ENCODE measurements at regions not wholly inside any gene's neighbourhood (a gene's known extent, or its start where the extent isn't known, plus 50 kb on each side); places are given as distances from the start of the nearest gene placed in this dataset.

- no peaks in the 10 kb centered on the region for H3K9me3 ChIP-seq (ENCODE audit: control insufficient read depth, insufficient read depth, low read depth, low read length)
- no peak overlapping the region for H3K4me3 ChIP-seq (replicated peaks in 1 of 4; ENCODE audit: control extremely low read depth in 1 of 4, insufficient read depth in 1 of 4, low read depth in 3 of 4, low read length in 4 of 4)
- peaks cover 6% of the 10 kb centered on the region for H3K27me3 ChIP-seq (ENCODE audit: control insufficient read depth, insufficient read depth, low read length)
- no peaks in the 10 kb centered on the region for H3K79me2 ChIP-seq (ENCODE audit: control insufficient read depth, insufficient read depth, low read length)
- H3K9ac ChIP-seq (ENCODE audit: insufficient read depth, low read length): no peak overlapping the region
- H3K36me3 ChIP-seq (ENCODE audit: control insufficient read depth, insufficient read depth, low read length): no peaks in the 10 kb centered on the region
- H3K4me1 ChIP-seq (ENCODE audit: control insufficient read depth, extremely low read depth, insufficient read depth, low read length): no peaks in the 10 kb centered on the region
- DNase-seq (ENCODE audit: low read depth in 2 of 2): no peak
- no peak overlapping the region for H3K4me2 ChIP-seq (ENCODE audit: extremely low read depth, insufficient read depth, low read length)
- TF ChIP-seq EZH2 (IDR thresholded peaks at IDR 0.05; ENCODE audit: low read length, missing control alignments): no peak
- TF ChIP-seq, protein P1, sequence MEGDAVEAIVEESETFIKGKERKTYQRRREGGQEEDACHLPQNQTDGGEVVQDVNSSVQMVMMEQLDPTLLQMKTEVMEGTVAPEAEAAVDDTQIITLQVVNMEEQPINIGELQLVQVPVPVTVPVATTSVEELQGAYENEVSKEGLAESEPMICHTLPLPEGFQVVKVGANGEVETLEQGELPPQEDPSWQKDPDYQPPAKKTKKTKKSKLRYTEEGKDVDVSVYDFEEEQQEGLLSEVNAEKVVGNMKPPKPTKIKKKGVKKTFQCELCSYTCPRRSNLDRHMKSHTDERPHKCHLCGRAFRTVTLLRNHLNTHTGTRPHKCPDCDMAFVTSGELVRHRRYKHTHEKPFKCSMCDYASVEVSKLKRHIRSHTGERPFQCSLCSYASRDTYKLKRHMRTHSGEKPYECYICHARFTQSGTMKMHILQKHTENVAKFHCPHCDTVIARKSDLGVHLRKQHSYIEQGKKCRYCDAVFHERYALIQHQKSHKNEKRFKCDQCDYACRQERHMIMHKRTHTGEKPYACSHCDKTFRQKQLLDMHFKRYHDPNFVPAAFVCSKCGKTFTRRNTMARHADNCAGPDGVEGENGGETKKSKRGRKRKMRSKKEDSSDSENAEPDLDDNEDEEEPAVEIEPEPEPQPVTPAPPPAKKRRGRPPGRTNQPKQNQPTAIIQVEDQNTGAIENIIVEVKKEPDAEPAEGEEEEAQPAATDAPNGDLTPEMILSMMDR (conservative IDR thresholded peaks at IDR 0.05 in 1 of 2, IDR thresholded peaks at IDR 0.05 in 1 of 2; ENCODE audit: low read depth in 1 of 2, low read length in 2 of 2): no peak
- H4K20me1 ChIP-seq (ENCODE audit: control insufficient read depth, extremely low read depth, insufficient read depth, low read length): no peaks in the 10 kb centered on the region
- no peak overlapping the region for H2AFZ ChIP-seq (ENCODE audit: low read length)
- H3K27ac ChIP-seq (ENCODE audit: insufficient read depth, low read length): no peak overlapping the region
Observed at GRCh38 chr4:82047731-82048130, 326.1 kb downstream of the HNRNPD start.

DNA sequence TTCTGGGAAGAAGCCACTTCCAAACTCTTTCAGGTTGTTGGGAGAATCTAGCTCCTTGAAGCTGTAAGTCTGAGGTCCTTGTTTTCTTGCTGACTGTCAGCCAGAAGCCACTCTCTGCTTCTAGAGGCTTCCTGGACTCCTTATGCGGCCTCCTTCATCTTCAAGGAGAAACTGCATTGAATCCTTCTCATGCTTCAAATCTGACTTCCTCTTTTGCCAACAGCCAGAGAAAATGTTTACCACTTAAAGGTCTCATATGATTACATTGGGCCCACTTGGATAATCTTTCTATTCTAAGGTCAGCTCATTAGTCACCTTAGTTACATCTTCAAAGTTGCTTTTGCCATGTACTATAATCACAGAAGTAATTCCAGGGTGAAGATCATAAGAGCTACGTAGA lies 327.0 kb downstream of the HNRNPD start:
- Histone ChIP-seq H3K4me3 (replicated peaks in 1 of 4; ENCODE audit: control extremely low read depth in 1 of 4, insufficient read depth in 1 of 4, low read depth in 3 of 4, low read length in 4 of 4) (no peak overlapping the region), H3K27ac (ENCODE audit: insufficient read depth, low read length) (no peak overlapping the region), H2AFZ (ENCODE audit: low read length) (no peak overlapping the region), H4K20me1 (ENCODE audit: control insufficient read depth, extremely low read depth, insufficient read depth, low read length) (no peaks in the 10 kb centered on the region), H3K4me2 (ENCODE audit: extremely low read depth, insufficient read depth, low read length) (no peak overlapping the region), H3K9me3 (ENCODE audit: control insufficient read depth, insufficient read depth, low read depth, low read length) (no peaks in the 10 kb centered on the region), H3K9ac (ENCODE audit: insufficient read depth, low read length) (no peak overlapping the region), H3K4me1 (ENCODE audit: control insufficient read depth, extremely low read depth, insufficient read depth, low read length) (no peaks in the 10 kb centered on the region), H3K79me2 (ENCODE audit: control insufficient read depth, insufficient read depth, low read length) (no peaks in the 10 kb centered on the region), H3K36me3 (ENCODE audit: control insufficient read depth, insufficient read depth, low read length) (no peaks in the 10 kb centered on the region), H3K27me3 (ENCODE audit: control insufficient read depth, insufficient read depth, low read length) (peaks cover 6% of the 10 kb centered on the region)
- TF ChIP-seq, protein P1 (conservative IDR thresholded peaks at IDR 0.05 in 1 of 2, IDR thresholded peaks at IDR 0.05 in 1 of 2; ENCODE audit: low read depth in 1 of 2, low read length in 2 of 2): no peak
- TF ChIP-seq EZH2 (IDR thresholded peaks at IDR 0.05; ENCODE audit: low read length, missing control alignments): no peak
- no peak for DNase-seq (ENCODE audit: low read depth in 2 of 2)

DNA sequence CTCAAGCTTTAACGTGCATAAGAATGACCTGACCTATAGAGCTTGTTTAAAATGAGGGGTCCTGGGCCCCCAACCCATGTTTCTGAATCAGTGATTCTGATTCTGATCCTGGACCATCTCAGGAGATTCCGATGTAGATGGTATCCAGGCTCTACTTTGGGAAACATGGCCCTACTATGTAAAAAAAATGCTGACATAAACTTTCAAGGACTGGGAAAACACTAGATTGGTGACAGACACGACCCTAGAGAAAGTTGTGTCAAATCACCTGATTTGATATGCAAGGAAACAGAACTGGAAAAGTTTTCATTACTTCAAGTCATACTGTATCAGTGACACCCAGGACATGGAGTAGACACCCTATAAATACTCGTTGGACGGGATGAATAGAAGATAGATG lies 328.5 kb downstream of the HNRNPD start:
- H3K27me3 ChIP-seq (ENCODE audit: control insufficient read depth, insufficient read depth, low read length): peaks cover 6% of the 10 kb centered on the region
- no peak overlapping the region for H3K4me3 ChIP-seq (replicated peaks in 1 of 4; ENCODE audit: control extremely low read depth in 1 of 4, insufficient read depth in 1 of 4, low read depth in 3 of 4, low read length in 4 of 4)
- H3K9ac ChIP-seq (ENCODE audit: insufficient read depth, low read length): no peak overlapping the region
- no peaks in the 10 kb centered on the region for H3K4me1 ChIP-seq (ENCODE audit: control insufficient read depth, extremely low read depth, insufficient read depth, low read length)
- no peak overlapping the region for H2AFZ ChIP-seq (ENCODE audit: low read length)
- H3K27ac ChIP-seq (ENCODE audit: insufficient read depth, low read length): no peak overlapping the region
- no peak for DNase-seq (ENCODE audit: low read depth in 2 of 2)
- no peak for TF ChIP-seq EZH2 (IDR thresholded peaks at IDR 0.05; ENCODE audit: low read length, missing control alignments)
- TF ChIP-seq, protein P1 (conservative IDR thresholded peaks at IDR 0.05 in 1 of 2, IDR thresholded peaks at IDR 0.05 in 1 of 2; ENCODE audit: low read depth in 1 of 2, low read length in 2 of 2): no peak
- H3K79me2 ChIP-seq (ENCODE audit: control insufficient read depth, insufficient read depth, low read length): no peaks in the 10 kb centered on the region
- H3K4me2 ChIP-seq (ENCODE audit: extremely low read depth, insufficient read depth, low read length): no peak overlapping the region
- H4K20me1 ChIP-seq (ENCODE audit: control insufficient read depth, extremely low read depth, insufficient read depth, low read length): no peaks in the 10 kb centered on the region
- H3K36me3 ChIP-seq (ENCODE audit: control insufficient read depth, insufficient read depth, low read length): no peaks in the 10 kb centered on the region
- H3K9me3 ChIP-seq (ENCODE audit: control insufficient read depth, insufficient read depth, low read depth, low read length): no peaks in the 10 kb centered on the region
